Breast epithelium (tissue), 4 donors: ENCODE measurements at regions not wholly inside any gene's neighbourhood (a gene's known extent, or its start where the extent isn't known, plus 50 kb on each side); places are given as distances from the start of the nearest gene placed in this dataset.

Experiments used
- DNase-seq, 2 donors: peaks; one replicate each; pipeline ENCODE4 v3.0.0-alpha.2; 2019; ENCODE audit warnings: low spot score in 2 of 2
- H3K27ac ChIP-seq, 2 donors: fragments of 200-600 bp; sonication (generic) in 1 of 2; one replicate each; pipeline ENCODE4 v1.5.1; 2016 to 2019; ENCODE audit warnings: mild to moderate bottlenecking in 1 of 2
- H3K27me3 ChIP-seq, 2 donors: fragments of 200-600 bp; sonication (generic) in 1 of 2; one replicate each; pipeline versions ENCODE4 v1.5.1 to v1.6.0; 2017 to 2019; ENCODE audit warnings: control low read depth in 1 of 2, mild to moderate bottlenecking in 1 of 2
- H3K36me3 ChIP-seq: fragments of 200-600 bp; one replicate; pipeline ENCODE4 v1.5.1; 2019
- H3K4me1 ChIP-seq, 2 donors: fragments of 200-600 bp; sonication (generic); one replicate each; pipeline ENCODE4 v1.5.1; 2016 to 2019; ENCODE audit warnings: control low read depth in 1 of 2
- H3K4me3 ChIP-seq, 3 donors: fragments of 200-600 bp; sonication (generic); 1 replicate in 2 of 3; 2 replicates in 1 of 3; pipeline ENCODE4 v1.5.1; 2016 to 2019; ENCODE audit warnings: mild to moderate bottlenecking in 3 of 3, moderate library complexity in 2 of 3
- H3K9me3 ChIP-seq, 2 donors: fragments of 200-600 bp; sonication (generic) in 1 of 2; one replicate each; pipeline ENCODE4 v1.5.1; 2016 to 2019; ENCODE audit warnings: control low read depth in 1 of 2
- CTCF ChIP-seq, 3 donors: fragments of 450-650 bp; IDR thresholded peaks; one replicate each; pipeline ENCODE4 v1.5.1; 2016 to 2017; ENCODE audit warnings: antibody characterized with exemption in 3 of 3, mild to moderate bottlenecking in 3 of 3, moderate library complexity in 3 of 3
- POLR2A ChIP-seq: fragments of 450-650 bp; IDR thresholded peaks from one replicate; pipeline ENCODE4 v1.6.1; 2016; ENCODE audit warnings: antibody characterized with exemption, mild to moderate bottlenecking, moderate library complexity
- POLR2AphosphoS5 ChIP-seq, 3 donors: sonication (generic); formaldehyde crosslinking; IDR thresholded peaks; one replicate each; pipeline ENCODE4 v1.6.1; 2017; ENCODE audit warnings: antibody characterized with exemption in 3 of 3
- intact Hi-C: fragments of 100-400 bp; cut with DNase I; formaldehyde crosslinking; loops from one replicate; pipeline ENCODE4 v1.15.1; 2023; ENCODE audit warnings: low total_unique reads

GRCh38 chr20:40610730-40611129 is 78.3 kb downstream of the MAFB start:
- Histone ChIP-seq H3K4me3 (no peak overlapping the region), H3K27me3 (no peaks in the 10 kb centered on the region), H3K27ac (no peak overlapping the region), H3K36me3 (no peaks in the 10 kb centered on the region), H3K4me1 (no peaks in the 10 kb centered on the region), H3K9me3 (no peaks in the 10 kb centered on the region)
- intact Hi-C loops, result no loop called here
- no peak for DNase-seq
- TF ChIP-seq POLR2AphosphoS5 (IDR thresholded peaks at IDR 0.05) (no peak), CTCF (IDR thresholded peaks at IDR 0.05) (no peak), POLR2A (no peak)

- DNase-seq, result no peak
- intact Hi-C loops, result no loop called here
- Histone ChIP-seq H3K27me3 (no peaks in the 10 kb centered on the region), H3K9me3 (no peaks in the 10 kb centered on the region), H3K27ac (no peak overlapping the region), H3K4me3 (no peak overlapping the region), H3K4me1 (no peaks in the 10 kb centered on the region), H3K36me3 (no peaks in the 10 kb centered on the region)
- TF ChIP-seq POLR2AphosphoS5 (IDR thresholded peaks at IDR 0.05) (no peak), CTCF (IDR thresholded peaks at IDR 0.05) (no peak)
These were observed 81.1 kb downstream of the MAFB start for GRCh38 chr20:40607927-40608326.

GRCh38 chr20:40606660-40607059 is 82.4 kb downstream of the MAFB start:
- H3K27me3 ChIP-seq, result no peaks in the 10 kb centered on the region
- no peaks in the 10 kb centered on the region for H3K4me1 ChIP-seq
- H3K4me3 ChIP-seq, result no peak overlapping the region
- no peak for DNase-seq
- no peaks in the 10 kb centered on the region for H3K36me3 ChIP-seq
- intact Hi-C loops, result no loop called here
- TF ChIP-seq CTCF (IDR thresholded peaks at IDR 0.05) (no peak), POLR2A (no peak), POLR2AphosphoS5 (IDR thresholded peaks at IDR 0.05) (no peak)
- H3K27ac ChIP-seq, result no peak overlapping the region
- H3K9me3 ChIP-seq, result no peaks in the 10 kb centered on the region

GRCh38 chr20:40606237-40606636 is 82.8 kb downstream of the MAFB start:
- DNase-seq, result no peak
- Histone ChIP-seq H3K27ac (no peak overlapping the region), H3K27me3 (no peaks in the 10 kb centered on the region), H3K4me1 (no peaks in the 10 kb centered on the region), H3K36me3 (no peaks in the 10 kb centered on the region), H3K9me3 (no peaks in the 10 kb centered on the region), H3K4me3 (no peak overlapping the region)
- intact Hi-C loops, result no loop called here
- TF ChIP-seq POLR2A, result no peak
- TF ChIP-seq CTCF (IDR thresholded peaks at IDR 0.05), result no peak
- TF ChIP-seq POLR2AphosphoS5 (IDR thresholded peaks at IDR 0.05), result no peak

GRCh38 chr20:40604416-40604815 is 84.6 kb downstream of the MAFB start:
- H3K27me3 ChIP-seq, result no peaks in the 10 kb centered on the region
- no peaks in the 10 kb centered on the region for H3K36me3 ChIP-seq

More at GRCh38 chr20:40604416-40604815, 84.6 kb downstream of the MAFB start:
- no peak overlapping the region for H3K4me3 ChIP-seq
- H3K27ac ChIP-seq, result no peak overlapping the region
- TF ChIP-seq POLR2AphosphoS5 (IDR thresholded peaks at IDR 0.05) (no peak), POLR2A (no peak), CTCF (IDR thresholded peaks at IDR 0.05) (no peak)
- intact Hi-C loops, result no loop called here
- DNase-seq, result no peak
- no peaks in the 10 kb centered on the region for H3K9me3 ChIP-seq
- H3K4me1 ChIP-seq, result no peaks in the 10 kb centered on the region
